PC-3 (cell line): ENCODE measurements at regions not wholly inside any gene's neighbourhood (a gene's known extent, or its start where the extent isn't known, plus 50 kb on each side); places are given as distances from the start of the nearest gene placed in this dataset.

Experiments
- ATAC-seq: fragments of 200-7000 bp; cut with Tn5 transposase; 2 replicates; pipeline ENCODE4 v1.9.1; 2020; ENCODE audit warnings: mild to moderate bottlenecking, moderate library complexity
- BruUV-seq: library from RNA; stranded (reverse); fragments of 400-500 nt; replicated peaks from 2 replicates; lab custom pipeline; 2021; lab: Mats Ljungman, UMichigan
- CTCF ChIA-PET: fragments of 300-600 bp; sonication (Branson Sonifier 250); formaldehyde crosslinking; loops from one replicate; lab custom pipeline; 2022; ENCODE audit warnings: antibody characterized with exemption; lab: Charles Lee
- POLR2A ChIA-PET: fragments of 300-600 bp; sonication (Branson Sonifier 250); formaldehyde crosslinking; loops from one replicate; lab custom pipeline; 2022; ENCODE audit warnings: antibody characterized with exemption; ENCODE audit not compliant: unreplicated experiment; lab: Charles Lee
- DNase-seq: peaks from one replicate; pipeline ENCODE4 v3.0.0-alpha.2; 2015
- H2AFZ ChIP-seq: fragments of 300-600 bp; sonication (generic); 2 replicates; pipeline ENCODE4 v1.6.0; 2016; ENCODE audit warnings: antibody characterized with exemption, low read length
- H3F3A ChIP-seq: fragments of 300-600 bp; sonication (generic); one replicate; pipeline ENCODE4 v1.6.0; 2017; ENCODE audit warnings: antibody characterized with exemption, low read length, control low read depth, mild to moderate bottlenecking; ENCODE audit not compliant: unreplicated experiment
- H3K27ac ChIP-seq: fragments of 300-600 bp; sonication (generic); 2 replicates; pipeline ENCODE4 v1.5.1; 2016; ENCODE audit warnings: mild to moderate bottlenecking, low read length
- H3K27me3 ChIP-seq: fragments of 300-600 bp; sonication (generic); 2 replicates; pipeline ENCODE4 v1.6.1; 2016; ENCODE audit warnings: low read length, mixed read lengths
- H3K36me3 ChIP-seq: fragments of 300-600 bp; sonication (generic); 2 replicates; pipeline ENCODE4 v1.6.1; 2016; ENCODE audit warnings: low read depth, mixed run types, low read length, mixed read lengths
- H3K4me1 ChIP-seq: fragments of 300-600 bp; sonication (generic); 2 replicates; pipeline ENCODE4 v1.5.1; 2016; ENCODE audit warnings: low read length; ENCODE audit not compliant: insufficient read depth
- H3K4me2 ChIP-seq: fragments of 300-600 bp; sonication (generic); 2 replicates; pipeline ENCODE4 v1.6.0; 2016; ENCODE audit warnings: low read length
- H3K4me3 ChIP-seq: fragments of 300-600 bp; sonication (generic); 2 replicates; pipeline ENCODE4 v1.5.1; 2016; ENCODE audit warnings: mild to moderate bottlenecking, low read length, mixed read lengths
- H3K79me2 ChIP-seq: fragments of 300-600 bp; sonication (generic); 2 replicates; pipeline ENCODE4 v1.6.1; 2017; ENCODE audit warnings: low read length, mixed read lengths
- H3K9ac ChIP-seq: fragments of 300-600 bp; sonication (generic); 2 replicates; pipeline ENCODE4 v1.6.0; 2016; ENCODE audit warnings: mild to moderate bottlenecking, low read length
- H3K9me2 ChIP-seq: fragments of 300-600 bp; sonication (generic); replicated peaks from 2 replicates; pipeline ENCODE4 v1.6.1; 2016; ENCODE audit warnings: mixed run types, low read length, mixed read lengths
- H3K9me3 ChIP-seq: fragments of 300-600 bp; sonication (generic); 2 replicates; pipeline ENCODE4 v1.6.1; 2016; ENCODE audit warnings: low read length, mixed read lengths
- H4K20me1 ChIP-seq: fragments of 300-600 bp; sonication (generic); 2 replicates; pipeline ENCODE4 v1.6.1; 2016; ENCODE audit warnings: low read length, mixed read lengths
- CTCF ChIP-seq: fragments of 300-600 bp; sonication (generic); conservative IDR thresholded peaks from 2 replicates; pipeline ENCODE4 v1.5.1; 2017; ENCODE audit warnings: antibody characterized with exemption, low read depth, mild to moderate bottlenecking, low read length
- EZH2 ChIP-seq: fragments of 300-600 bp; sonication (generic); IDR thresholded peaks from one replicate; pipeline ENCODE4 v1.6.1; 2017; ENCODE audit warnings: antibody characterized with exemption, mild to moderate bottlenecking, low read length; ENCODE audit not compliant: unreplicated experiment
- EZH2phosphoT487 ChIP-seq: fragments of 300-600 bp; sonication (generic); IDR thresholded peaks from 2 replicates; pipeline ENCODE4 v1.6.1; 2018; ENCODE audit warnings: mild to moderate bottlenecking, antibody characterized with exemption, low read length, borderline replicate concordance
- intact Hi-C: fragments of 100-400 bp; cut with micrococcal nuclease; formaldehyde crosslinking; loops from 2 replicates; pipeline ENCODE4 v1.9.0; 2023

GRCh38 chr10:118816471-118817168, 61.9 kb upstream of the CACUL1 start:
- H3K4me2 ChIP-seq = no peak overlapping the region
- intact Hi-C loops = no loop called here
- no peaks in the 10 kb centered on the region for H3K79me2 ChIP-seq
- DNase-seq (no peak), ATAC-seq (no peak)
- no peak overlapping the region for H2AFZ ChIP-seq
- CTCF ChIA-PET = no interaction called here
- no peak overlapping the region for H3K4me3 ChIP-seq
- no peaks in the 10 kb centered on the region for H3K27me3 ChIP-seq
- no peak overlapping the region for H3K9ac ChIP-seq
- H3K36me3 ChIP-seq = no peaks in the 10 kb centered on the region
- H4K20me1 ChIP-seq = no peaks in the 10 kb centered on the region
- TF ChIP-seq EZH2phosphoT487 = no peak
- TF ChIP-seq EZH2 = no peak
- no peak for TF ChIP-seq CTCF
- no TSS peak for BruUV-seq
- H3K9me2 ChIP-seq = no peaks in the 10 kb centered on the region
- no peaks in the 10 kb centered on the region for H3K4me1 ChIP-seq
- no peaks in the 10 kb centered on the region for H3K9me3 ChIP-seq
- H3K27ac ChIP-seq = no peak overlapping the region
- POLR2A ChIA-PET = no interaction called here
- no peaks in the 10 kb centered on the region for H3F3A ChIP-seq

- POLR2A ChIA-PET = no interaction called here
- H3K9me3 ChIP-seq = no peaks in the 10 kb centered on the region
- no TSS peak for BruUV-seq
- no peaks in the 10 kb centered on the region for H3K9me2 ChIP-seq
- no peak overlapping the region for H2AFZ ChIP-seq
- TF ChIP-seq EZH2 = no peak
- no peak for ATAC-seq
- H3K79me2 ChIP-seq = no peaks in the 10 kb centered on the region
- intact Hi-C loops = no loop called here
- CTCF ChIA-PET = no interaction called here
- no peak overlapping the region for H3K9ac ChIP-seq
- no peak overlapping the region for H3K4me2 ChIP-seq
- no peak for DNase-seq
- no peaks in the 10 kb centered on the region for H3K27me3 ChIP-seq
- no peaks in the 10 kb centered on the region for H4K20me1 ChIP-seq
- no peaks in the 10 kb centered on the region for H3K36me3 ChIP-seq
- H3K4me1 ChIP-seq = no peaks in the 10 kb centered on the region
- H3K4me3 ChIP-seq = no peak overlapping the region
- no peak overlapping the region for H3K27ac ChIP-seq
- H3F3A ChIP-seq = no peaks in the 10 kb centered on the region
Observed at GRCh38 chr10:118817328-118818068, 62.7 kb upstream of the CACUL1 start.

- POLR2A ChIA-PET = no interaction called here
- H4K20me1 ChIP-seq = no peaks in the 10 kb centered on the region
- H3K4me2 ChIP-seq = no peak overlapping the region
- no peak overlapping the region for H3K4me3 ChIP-seq
- no peaks in the 10 kb centered on the region for H3K36me3 ChIP-seq
- H2AFZ ChIP-seq = no peak overlapping the region
- intact Hi-C loops = no loop called here
- H3K4me1 ChIP-seq = no peaks in the 10 kb centered on the region
- no peak for ATAC-seq
- CTCF ChIA-PET = no interaction called here
- no peak overlapping the region for H3K27ac ChIP-seq
- no peaks in the 10 kb centered on the region for H3K9me3 ChIP-seq
- BruUV-seq = no TSS peak
- no peaks in the 10 kb centered on the region for H3K27me3 ChIP-seq
- DNase-seq = no peak
- no peaks in the 10 kb centered on the region for H3K79me2 ChIP-seq
- H3F3A ChIP-seq = no peaks in the 10 kb centered on the region
- no peak overlapping the region for H3K9ac ChIP-seq
- TF ChIP-seq CTCF (no peak), EZH2phosphoT487 (no peak), EZH2 (no peak)
- no peaks in the 10 kb centered on the region for H3K9me2 ChIP-seq
Observed at GRCh38 chr10:118818621-118819221, 64.0 kb upstream of the CACUL1 start.
